ENCODE measurements at regions not wholly inside any gene's neighbourhood (a gene's known extent, or its start where the extent isn't known, plus 50 kb on each side); places are given as distances from the start of the nearest gene placed in this dataset.
A peak's percentile ranks its signal among the peaks of the same experiment; 100 is the strongest.

DNA sequence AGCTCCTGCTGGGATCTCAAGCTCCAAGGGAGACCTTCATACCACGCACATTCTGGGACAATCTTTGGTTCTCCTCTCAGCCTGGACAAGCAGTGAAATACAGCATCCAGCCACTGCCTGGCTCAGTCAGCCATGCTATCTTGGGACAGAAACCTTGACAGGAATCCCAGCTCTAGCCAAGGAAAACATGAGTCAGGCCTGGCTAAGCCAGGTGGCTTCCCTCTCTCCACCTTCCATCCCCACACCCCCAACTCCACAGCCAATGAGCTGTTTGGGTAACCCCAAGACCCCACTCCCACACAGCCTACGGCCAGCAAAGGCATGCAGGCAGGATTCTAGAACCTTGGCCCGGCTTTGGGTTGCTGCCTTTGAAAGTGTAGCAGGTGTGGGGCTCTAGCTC is 64.9 kb downstream of the MCFD2 start:
- no peak for DNase-seq

DNA sequence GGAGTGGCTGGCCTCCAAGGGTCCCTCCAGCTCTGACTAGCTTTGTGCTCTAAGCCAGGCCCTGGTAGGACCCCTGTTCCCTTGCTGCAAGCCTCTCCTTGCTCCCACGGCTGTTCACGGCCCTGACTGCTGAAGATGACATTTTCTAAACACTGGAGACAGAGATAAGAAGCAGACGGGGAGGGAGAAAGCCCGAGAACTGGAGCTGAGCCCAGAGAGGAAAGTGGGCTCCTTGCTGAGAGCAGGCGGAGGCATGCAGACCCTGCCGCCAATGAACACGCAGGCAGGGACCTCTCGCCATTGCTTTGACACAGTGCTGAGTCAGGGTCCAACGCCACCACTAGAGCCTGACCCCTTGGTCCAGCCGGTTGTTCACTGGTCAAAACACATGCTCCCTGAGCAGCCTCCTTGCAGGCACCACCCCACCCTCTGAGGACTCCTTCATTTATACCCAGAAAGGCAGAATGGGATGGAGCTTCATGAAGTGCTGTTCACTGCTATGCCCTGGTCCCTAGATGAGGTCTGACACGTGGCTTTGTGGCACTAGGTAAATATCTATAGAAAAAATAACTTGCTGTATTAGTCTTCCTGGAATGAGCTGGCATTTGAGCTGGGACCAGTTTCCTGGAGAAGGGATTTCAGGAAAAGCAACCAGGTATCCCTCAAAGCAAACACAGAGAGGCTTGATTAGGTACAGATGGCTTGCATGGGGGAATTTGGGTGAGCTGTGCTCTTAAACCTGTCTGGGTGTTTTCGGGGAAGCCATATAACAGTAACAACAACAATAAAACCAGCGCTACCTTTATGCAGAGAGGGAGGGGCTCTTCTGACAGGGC is 65.7 kb downstream of the MCFD2 start:
- DNase-seq, result peak; percentile 70 to 73

DNA sequence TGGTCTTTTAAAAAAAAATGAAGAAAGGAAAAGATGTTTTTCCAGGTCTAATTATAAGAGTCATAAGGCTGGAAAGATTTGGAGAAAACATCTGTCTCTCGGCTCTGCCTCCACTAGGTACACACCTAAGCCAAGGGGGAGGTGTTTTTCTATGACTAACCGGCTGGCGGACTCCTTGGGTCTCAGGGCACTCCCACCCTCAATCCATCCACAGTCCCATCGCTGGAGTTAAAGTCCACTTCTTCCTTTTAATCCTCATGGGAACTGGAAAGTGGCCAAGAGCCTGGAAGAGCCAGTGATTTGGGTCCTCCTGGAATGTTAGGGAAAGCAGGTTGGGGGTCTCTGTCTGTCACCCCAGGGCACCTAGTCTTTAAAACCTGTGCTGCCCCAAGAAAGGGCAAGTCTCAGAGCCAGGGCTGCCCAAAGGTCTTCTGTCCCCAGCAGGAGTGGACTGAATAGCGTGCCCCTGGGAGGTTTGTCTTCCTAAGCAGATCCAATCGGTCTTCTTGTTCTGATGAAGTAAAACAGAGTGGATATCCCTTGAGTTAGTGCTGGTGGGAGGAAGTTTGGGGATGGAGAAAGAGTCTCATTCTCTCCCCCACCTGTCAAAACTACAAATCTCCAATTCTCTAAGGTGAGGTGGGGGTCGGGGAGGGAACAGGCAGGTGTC is 66.4 kb downstream of the MCFD2 start:
- DNase-seq, result no peak

DNA sequence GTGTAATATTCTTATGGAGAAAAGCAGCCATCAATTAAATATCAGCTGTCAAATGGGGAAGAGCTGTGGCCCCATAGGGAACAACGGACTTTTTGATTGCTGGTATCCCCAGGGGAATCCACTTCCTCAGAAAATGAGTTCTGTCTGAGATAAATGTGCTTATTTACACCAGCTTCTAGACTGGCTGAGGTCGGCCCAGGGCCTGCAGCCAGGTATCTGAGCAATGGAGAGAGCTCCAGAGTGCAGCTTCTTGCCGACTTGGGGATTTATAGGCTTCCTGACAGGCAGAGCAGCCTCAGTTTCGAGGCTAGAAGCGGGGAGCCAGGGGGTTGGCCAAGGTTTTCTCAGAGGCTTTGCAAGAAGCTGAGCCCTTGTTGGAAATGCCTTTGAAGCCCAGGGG is 67.2 kb downstream of the MCFD2 start:
- DNase-seq, result no peak

DNA sequence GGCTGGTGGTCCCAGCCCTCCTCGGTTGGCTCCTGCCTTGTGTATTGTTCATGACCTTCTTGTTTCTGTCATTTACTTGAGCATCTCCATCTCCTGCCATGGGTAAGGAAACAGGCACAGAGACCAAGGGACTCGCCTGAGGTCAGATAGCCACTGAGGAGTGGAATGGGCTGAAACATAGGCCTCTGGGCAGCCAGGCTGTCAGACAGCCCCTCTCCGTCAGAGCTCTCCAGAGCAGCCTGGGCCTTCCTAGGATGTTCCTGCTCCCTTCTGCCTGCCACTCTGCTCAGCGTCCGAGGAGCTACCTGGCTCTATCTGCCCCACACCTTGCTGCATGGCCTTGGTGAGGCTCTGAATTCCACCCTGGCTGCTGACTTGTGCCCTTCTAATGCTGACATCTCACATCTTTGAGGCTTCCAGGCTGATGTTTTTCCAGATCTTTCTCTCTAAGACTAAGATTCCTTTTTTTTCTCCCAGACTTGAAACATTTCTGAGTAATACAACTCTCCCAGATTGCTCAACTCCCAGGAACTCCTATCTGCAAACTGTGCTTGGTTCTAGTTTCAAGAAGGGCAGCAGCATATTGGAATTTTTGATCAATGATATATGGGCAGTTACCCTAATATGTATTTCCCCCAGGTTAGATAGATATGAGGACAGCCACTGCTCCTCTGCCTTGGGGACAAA is 67.7 kb downstream of the MCFD2 start:
- DNase-seq, result no peak

DNA sequence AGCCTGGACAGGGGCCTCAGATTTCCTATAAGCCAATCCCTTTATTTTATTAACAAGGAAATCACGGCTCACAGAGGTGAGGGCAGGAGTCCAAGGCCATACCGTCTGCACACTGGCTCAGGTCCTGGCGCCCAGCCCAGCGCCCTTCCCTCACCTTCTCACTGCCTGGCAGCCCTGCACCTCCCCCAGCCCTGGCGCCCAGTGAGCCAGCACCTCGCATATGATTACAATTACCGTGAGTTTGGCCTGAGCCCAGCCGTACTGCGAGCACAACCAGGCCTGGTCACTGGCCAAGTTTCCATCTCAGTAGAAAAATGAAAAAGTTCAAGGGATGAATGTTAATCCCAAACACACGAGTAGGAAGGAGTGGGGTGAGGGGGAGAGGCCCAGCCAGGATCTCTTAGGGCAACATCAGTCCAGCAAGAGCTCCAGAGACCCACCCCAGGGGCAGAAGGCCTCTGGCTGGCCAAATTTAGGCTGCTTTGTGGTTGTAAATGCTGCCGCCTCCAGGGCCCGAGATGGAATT is 68.4 kb downstream of the MCFD2 start:
- peak; percentile 89 to 92 for DNase-seq

DNA sequence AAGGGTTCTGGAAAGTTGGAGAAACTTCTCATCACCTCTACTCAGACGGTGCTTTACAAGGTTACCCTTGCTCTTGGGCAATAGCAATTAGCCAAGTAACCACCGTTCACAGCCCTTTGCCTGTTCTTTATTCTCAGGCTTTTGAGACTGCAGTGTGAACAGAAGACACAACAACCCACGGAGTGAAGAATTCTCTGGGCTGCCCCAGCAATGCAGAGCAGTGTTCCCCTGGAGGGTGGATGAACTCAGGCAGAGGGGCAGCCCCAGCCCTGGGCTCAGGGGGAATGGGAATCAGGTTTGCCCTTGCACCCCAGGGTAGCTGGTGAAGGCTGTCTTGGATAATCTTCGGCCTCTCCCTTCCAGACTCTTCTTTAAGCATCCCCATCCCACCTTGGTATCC is 69.1 kb downstream of the MCFD2 start:
- DNase-seq, result no peak

DNA sequence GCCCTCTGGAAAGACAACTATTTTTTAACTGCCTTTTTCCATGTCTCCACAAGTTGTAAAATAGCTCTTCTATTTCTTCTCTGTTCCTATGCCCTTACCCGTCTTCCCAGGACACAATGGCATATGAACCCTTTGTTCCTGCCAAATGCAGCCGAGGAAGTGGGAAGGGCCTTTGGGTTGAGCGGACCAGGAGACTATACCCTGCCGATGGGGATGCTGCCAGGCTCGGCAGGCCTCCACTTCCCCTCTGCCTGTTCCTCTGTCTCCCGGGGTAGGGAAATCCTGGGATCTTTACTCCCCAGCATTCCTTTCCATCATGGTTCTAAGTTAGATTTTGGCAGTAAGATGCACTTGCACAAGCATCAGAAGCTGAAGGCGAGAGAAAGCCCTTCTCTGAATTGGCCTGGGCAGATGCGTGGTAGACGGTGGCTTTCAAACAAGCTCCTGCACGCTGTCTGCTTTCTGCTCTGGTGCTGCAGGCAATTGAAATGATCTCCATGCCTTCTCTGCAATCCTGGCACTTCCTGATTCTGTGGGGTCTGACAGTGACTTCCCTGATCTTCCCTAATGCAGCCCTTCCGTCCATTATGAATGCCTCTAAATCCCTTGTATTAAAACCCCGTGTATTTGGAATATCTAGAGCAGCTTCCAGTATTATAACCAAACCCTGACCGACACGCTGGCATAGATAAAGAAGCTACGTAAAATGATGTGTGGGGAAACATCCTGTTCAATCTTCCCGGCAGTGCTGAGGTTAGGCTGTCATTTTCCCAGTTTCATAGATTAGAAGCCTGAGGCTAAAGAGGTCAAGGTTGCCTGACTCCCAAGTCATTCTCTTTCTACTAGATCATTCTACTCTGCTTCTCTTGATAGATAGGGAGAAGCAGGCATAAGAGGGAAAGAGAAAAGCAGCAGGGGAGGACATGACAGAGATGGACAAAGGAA is 69.8 kb downstream of the MCFD2 start:
- no peak for DNase-seq

DNA sequence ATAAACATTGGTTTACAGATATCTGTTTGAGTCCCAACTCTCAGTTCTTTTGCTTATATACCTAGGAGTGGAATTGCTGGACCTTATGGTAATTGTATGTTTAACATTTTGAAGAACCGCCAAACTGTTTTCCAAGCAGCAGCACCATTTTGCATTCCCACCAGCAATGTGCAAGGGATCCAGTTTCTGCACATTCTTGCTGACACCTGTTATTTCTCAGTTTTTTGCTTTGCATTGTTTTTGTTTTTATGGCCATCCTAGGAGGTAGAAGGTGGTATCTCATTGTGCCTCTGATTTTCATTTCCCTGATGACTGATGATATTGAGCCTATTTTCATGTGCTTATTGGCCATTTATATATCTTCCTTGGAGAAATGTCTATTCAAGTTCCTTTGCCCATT is 71.2 kb downstream of the MCFD2 start:
- DNase-seq, result no peak

DNA sequence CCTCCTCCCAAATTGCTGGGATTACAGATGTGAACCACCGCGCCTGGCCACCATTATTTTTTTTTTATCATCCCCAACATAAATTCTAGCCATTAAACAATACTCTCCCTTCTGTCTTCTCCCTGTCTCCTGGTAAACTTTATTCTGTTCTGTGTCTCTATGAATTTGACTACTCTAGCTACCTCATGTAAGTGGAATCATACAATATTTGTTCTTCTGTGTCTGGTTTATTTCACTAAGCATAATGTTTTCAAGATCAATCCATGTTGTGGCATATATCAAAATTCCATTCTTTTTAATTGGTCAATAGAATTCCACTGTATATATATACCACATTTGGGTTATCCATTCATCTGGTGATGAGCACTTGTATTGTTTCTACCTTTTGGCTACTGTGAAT is 71.6 kb downstream of the MCFD2 start:
- DNase-seq, result no peak

DNA sequence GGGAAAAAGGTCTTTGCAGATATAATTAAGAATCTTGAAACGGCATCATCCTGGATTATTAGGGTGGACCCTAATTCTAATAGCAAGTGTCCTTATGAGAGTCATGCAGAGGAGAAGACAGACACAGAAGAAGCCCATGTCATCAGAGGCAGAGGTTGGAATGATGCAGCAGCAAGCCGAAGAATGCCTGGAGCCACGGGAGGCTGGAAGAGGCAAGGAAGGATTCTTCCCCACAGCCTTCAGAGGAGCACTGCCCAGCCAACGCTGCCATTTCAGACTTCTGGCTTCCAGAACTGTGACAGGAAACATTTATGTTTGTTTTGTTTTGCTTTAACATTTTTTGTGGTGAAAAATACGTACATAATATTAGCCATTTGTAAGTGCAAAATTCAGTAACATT is 72.3 kb downstream of the MCFD2 start:
- no peak for DNase-seq

DNA sequence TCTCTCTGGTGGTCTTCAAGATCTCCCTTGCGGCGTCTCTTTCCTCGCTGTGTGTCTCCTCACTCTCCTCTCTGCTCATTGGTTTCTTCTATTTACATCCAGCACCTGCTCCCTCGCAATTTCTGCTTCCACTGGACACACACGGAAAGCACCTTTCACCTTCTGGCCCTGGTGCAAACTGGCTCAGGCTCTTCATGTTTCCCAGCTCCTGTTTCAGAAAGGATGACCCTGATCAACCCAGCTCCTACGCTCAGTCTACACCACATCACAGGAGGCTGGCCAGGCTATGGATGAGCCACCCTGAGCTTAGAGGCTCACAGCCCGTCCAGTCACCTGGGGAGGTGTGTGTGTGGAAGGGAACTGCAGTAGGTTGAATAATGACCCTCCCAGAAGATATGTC is 72.7 kb downstream of the MCFD2 start:
- DNase-seq, result no peak

DNA sequence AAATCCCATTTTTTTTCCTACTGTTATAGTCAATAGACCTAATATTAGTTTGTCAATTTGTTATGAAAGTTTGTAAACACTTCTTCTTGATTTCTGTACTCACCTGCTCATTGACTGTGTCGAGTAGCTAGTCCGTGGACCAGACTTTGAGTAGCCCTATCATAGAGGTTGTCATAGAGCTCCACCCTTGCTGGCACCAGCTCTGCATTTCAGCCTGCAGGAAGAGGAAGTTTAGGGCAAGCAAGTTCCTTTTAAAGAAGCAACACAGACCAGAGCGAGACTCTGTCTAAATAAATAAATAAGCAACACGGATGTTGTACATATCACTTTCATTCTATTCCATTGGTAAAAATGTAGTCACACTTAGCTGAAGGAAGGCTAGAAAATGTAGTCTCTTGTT is 74.0 kb downstream of the MCFD2 start:
- DNase-seq, result no peak

DNA sequence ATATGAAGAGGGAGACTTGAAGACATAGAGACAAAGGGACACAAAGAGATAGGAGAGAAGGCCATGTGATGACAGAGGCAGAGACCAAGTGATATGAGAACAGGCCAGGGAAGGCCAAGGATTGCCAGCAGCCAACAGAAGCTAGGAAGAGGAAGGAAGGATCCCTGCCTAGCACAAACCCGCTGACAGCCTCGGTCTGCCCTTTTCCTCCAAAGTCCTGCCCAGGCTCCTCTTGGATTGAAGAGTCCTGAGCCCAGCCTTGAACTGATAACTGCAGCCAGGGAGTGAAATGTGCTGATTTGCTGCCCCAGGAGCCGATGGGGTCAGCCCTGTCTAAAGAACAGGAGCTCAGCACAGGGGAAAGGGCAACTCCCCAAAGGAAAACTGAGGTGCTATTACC is 76.6 kb downstream of the MCFD2 start:
- no peak for DNase-seq

DNA sequence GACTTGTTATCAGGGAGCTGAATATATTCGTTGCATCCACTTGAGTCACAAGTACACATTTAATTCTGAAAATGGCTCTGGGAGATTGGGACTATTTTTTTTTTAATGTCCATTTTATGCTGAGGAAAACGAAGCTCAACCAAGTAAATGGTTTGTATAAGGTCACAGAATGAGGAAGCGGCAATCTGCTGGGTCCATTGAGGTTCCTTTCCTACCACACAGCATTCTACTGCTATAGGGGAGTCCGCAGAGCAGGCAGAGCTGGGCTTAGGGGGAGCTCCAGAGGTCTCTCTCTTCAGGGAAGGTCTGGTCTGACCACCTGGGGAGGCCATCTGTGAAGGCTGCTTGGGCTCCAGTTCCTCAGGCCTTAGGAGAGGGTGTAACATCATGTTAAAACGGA is 77.9 kb downstream of the MCFD2 start:
- DNase-seq, result no peak

DNA sequence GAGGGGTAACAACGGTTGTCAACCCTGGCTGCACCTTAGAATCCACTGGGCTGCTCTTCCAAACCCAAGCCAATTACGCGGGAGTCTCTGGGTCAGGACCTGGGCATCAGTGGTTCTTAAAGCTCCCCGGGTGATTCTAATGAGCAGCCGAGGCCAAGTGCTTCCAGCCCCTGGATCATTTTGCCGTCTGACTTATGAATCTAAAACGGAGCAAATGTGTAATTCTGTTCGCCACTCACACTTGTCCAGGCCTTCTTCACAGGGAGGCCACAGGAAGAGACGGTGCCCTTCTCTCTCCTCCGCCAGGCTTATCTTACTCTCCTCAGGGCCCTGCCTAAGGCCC is 78.5 kb downstream of the MCFD2 start:
- DNase-seq, result no peak

DNA sequence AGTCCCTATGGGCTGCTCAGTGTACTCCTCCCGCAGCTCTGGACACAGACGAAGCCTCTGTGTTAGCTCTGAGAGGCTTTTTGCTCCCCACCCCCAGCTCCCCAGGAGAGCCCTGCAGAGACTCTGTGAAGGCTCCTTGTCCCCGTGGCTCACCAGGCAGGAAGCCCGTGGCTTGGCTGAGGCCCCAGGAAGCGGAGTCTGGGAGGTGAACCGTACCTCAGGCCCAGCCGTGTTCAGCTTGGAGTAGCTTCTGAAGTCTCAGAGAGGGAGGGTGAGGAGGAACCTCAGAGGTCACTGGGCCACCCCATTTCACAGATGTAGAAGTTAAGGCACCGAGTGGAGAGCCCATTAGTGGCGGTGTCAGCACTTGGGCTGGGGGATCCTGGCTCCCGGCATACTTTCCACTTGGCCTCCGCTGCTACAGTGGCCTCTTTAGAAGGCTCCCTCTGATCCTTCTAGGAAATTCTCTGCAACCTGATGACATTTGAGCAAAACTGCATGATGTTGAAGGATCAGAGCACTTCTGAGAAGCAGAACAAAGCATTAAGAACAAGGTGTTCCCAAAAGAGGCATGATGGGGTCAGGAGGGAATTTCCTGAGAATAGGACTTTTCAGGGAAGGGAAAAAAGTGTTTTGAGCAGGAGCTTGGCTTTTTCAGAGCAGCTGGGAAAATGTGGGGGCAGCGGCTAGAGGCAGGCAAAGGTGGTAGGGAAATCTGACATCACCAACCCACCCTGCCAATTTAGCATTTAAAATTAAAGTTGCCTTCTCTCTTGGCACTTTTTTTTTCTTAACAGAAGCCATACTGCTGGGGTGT is 79.1 kb downstream of the MCFD2 start:
- DNase-seq, result no peak

DNA sequence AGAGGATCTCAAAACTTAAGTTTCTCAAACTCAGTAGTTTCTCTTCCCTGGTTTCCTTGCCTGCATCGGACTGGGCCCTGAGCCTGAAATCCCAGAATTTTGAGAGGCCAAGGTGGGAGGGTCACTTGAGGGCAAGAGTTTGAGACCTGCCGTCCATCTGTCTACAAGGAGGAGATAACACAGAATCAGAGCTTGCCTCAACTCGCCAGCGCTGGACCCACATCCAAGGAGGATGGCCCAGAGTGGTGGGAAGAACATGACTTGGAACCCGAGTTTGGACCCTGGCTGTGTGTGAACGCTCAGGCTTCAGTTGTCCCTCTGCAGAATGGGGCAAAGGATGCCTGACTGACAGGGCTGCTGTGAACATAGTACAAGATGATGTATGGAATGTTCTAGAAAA is 80.1 kb downstream of the MCFD2 start:
- no peak for DNase-seq

DNA sequence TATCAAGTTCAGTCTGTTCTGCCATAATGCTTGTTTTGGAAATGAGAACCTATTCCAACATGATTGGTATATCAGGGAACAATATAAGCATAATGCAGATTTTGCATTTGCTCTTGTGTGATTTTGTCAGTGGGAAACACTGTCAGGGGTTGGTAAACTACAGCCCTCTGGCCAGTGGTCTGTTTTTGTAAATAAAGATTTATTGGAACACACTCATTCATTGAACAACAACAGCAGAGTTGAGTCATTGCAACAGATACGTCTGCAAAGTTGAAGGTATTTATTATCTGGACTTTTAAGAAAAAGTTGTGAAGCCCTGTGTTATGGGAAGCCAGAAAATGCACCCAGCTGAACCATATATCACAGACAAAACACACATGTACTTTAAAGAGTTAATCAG is 83.1 kb downstream of the MCFD2 start:
- DNase-seq, result no peak

DNA sequence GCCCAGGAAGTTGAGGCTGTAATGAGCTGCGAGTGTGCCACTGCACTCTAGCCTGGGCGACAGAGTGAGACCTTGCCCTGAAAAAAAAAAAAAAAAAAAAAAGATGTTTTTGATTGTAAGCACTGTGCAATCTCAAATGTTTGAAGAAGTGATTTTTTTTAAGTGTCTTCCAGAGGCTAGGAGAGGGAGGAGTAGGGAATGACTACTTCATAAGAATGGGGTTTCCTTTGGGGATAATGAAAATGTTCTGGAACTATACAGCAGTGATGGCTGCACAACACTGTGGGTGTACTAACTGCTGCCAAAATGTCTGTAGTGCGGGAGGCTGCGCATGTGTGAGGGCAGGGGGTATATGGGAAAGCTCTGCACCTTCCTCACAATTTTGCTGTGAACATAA is 83.7 kb downstream of the MCFD2 start:
- DNase-seq, result no peak

All from right lung (tissue), 2 donors.